GM19372 (cell line): ENCODE measurements at regions not wholly inside any gene's neighbourhood (a gene's known extent, or its start where the extent isn't known, plus 50 kb on each side); places are given as distances from the start of the nearest gene placed in this dataset.

Source experiments
- ATAC-seq: cut with Tn5 transposase; IDR thresholded peaks from one replicate; pipeline ENCODE4 v1.9.1; 2021; ENCODE audit warnings: mild to moderate bottlenecking, low read depth, moderate library complexity; ENCODE audit not compliant: unreplicated experiment

- ATAC-seq = no peak
Observed at GRCh38 chr3:13211605-13212210, 138.5 kb upstream of the IQSEC1 start.

DNA sequence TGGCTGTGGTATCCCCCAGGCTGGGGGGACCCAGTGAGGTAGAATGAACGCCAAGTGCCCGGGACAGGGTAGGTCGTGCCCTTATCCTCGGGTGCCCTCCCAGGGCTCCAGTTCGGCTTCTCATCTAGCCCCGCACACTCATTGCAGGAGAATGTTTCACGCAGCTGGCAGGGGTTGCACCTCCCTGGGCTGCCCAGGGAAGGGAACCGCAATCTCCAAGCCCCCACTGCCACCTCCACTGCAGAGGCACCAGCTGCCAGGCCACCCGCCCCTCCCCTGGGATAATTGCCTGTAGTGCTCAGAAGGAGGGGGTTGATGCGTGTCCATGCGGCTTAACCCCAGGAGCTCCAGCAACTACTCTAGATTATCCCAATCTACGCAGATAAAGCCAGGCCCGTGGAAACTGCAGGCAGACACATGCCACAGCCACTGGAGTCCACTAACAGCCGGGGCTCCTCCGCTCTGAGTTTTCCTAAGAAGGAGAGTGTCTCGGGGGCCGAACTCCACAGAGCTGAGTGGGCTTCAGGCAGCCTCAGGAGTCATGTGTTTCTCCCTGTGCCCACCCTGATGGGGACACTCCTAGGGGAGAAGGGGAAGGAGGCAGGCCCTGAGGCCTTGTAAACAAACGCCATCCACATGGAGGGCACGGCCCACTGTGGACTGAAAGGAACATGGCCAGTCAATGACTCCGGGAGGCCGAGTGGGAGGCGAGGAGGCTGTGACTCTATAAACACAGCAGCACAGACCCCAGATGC, 137.2 kb upstream of the IQSEC1 start:
- ATAC-seq = no peak

- ATAC-seq = no peak
Observed at GRCh38 chr3:13209634-13209997, 136.4 kb upstream of the IQSEC1 start.

GRCh38 chr3:13208706-13209633, 135.7 kb upstream of the IQSEC1 start:
- ATAC-seq = no peak

GRCh38 chr3:13207975-13208705, 134.9 kb upstream of the IQSEC1 start:
- no peak for ATAC-seq

DNA sequence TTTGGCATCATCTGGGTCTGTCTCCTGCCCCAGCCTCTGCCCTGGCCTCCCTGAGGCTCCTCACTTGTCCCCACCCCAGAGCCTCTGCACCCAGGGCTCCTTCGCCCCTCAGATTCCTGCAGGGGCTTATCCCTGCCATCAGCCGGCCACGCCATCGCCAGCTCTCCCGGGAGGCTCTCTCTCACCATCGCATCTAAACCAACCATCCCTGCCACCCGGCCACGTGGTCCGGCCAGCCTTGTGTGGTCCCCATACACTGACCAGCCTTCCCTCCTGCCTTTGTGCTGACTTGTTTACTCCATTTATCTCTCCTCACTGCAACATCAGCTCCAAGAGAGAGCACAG, 134.3 kb upstream of the IQSEC1 start:
- ATAC-seq = no peak

DNA sequence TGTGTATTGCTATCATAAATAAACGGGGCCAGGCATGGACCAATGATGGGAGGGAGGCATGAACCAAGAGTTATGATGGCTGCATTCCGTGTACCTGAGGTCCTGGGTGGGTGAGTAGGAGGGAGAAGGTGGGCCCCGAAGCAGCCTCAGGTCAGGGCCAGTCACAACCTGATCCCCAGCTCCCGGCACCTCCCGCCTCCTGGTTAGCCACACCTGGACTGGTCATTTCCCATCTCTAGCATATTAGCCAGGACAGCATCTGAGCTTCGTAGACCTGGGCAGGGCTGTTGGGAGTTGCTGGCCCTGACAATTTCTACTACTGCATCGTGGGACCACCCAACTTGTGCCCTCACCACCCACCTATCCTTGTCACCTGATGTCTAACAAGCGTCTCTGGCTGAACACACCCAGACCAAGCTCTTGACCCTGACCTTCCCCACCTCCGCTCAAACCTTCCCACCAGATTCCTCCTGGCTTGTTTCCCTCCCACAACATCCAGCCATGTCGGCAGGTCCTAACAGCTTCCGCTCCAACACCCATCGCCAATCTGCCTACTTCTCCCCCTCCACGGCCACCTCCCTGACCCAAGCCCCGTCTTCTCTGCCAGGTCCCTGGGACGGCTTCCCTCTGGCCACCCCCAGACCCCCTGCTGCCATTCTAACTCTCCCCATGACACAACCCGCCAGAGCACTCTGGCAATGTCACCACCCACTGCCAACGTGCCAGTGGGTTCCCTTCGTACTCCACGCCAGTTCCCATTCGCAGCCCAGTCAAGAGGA, 133.8 kb upstream of the IQSEC1 start:
- ATAC-seq = no peak

DNA sequence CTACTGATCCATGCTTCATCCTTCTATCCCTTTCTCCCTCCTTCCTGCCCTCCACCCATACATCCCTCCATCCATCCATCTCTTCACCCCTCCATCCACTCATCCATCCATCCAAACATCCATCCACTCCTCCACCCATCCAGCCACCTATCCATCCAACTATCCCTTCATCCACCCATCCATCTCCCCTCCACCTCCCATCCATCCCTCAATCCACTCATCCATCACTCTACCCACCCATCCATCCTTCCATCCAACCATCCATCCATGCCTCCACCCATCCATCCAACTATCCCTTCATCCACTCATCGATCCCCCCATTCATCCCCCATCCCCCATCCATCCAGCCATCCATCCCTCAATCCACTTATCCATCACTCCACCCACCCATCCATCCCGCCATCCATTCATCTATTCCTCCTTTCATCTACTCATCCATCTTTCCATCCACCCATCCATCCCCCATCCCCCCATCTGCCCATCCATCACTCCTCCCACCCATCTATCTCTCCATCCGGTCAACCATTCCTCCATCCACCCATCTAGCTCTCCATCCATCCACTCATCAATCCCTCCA, 132.4 kb upstream of the IQSEC1 start:
- ATAC-seq = no peak

- no peak for ATAC-seq
Observed at GRCh38 chr3:13204177-13204581, 130.9 kb upstream of the IQSEC1 start.

DNA sequence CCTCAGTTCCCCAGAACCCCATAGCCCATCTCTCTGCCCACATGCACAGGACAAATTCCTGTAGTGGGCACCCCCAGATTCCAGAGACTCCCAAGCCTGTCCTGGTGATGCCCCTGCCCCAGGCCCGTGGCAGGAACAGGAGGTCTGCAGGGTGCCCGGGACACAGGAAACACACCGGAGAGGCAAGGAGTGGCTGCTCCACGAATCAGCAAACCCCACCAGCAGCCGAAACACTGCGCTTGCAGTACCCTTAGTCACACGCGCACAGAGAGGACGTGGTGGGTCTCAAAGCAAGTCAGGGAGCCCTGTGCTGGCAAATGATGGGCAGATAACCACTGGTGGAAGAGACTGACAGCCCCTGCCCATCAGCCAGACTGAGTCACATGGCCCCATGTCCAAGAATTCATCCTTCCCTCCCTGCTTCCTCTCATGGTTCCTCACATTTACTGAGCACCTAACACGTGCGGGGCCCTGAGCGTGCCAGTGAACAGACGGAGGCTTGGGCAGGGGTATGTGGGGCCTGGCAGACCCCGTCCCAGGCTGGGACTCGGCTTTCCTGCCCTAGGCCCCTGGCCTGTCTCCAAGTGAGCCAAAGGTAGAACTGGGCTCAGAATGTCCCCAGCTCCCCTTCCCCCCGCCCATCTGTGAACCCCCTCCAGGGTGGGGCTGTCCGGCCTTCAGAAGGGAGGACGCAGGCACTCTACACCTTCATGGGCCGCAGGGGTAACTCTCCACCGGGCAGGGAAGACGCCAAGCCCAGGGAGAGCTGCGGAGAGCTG, 130.4 kb upstream of the IQSEC1 start:
- no peak for ATAC-seq

- no peak for ATAC-seq
Observed at GRCh38 chr3:13202744-13203397, 129.6 kb upstream of the IQSEC1 start.

DNA sequence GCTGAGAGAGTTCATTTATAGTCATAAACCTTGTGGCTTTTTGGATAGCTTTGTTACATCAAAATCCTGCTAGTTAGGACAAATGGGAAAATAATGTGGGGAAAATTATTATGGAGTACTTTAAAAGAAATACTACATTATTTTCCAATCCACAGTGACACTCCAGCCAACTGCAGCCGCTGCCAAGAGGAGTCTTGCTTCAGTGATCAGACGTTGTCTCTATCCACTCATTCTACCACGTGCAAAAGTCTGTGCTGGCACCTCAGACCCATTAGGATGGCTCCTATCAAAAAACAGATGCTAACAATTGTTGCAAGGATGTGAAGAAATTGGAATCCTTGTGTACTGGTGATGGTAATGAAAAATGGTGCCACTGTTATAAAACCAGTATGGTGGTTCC, 128.6 kb upstream of the IQSEC1 start:
- ATAC-seq = no peak

DNA sequence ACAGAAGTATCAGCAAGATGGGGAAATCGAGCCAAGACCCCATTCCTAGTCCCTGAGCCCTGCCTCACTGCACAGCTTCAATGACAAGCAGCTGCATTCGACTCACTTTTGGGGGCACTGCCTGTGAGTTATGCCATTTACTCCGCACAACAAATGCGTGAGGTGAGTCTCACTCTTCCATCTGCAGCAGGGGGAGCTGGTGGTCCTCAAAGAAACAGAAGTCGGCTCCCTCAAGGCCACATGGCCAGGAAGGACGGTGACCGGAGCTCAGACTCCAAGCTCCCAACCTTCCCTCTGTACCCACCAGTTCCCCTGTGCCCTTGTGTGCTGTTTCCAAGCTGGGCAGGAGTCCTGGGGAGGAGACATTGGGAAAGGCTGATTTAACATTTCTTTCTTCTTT, 127.7 kb upstream of the IQSEC1 start:
- no peak for ATAC-seq

GRCh38 chr3:13200465-13200864, 127.2 kb upstream of the IQSEC1 start:
- ATAC-seq = no peak

DNA sequence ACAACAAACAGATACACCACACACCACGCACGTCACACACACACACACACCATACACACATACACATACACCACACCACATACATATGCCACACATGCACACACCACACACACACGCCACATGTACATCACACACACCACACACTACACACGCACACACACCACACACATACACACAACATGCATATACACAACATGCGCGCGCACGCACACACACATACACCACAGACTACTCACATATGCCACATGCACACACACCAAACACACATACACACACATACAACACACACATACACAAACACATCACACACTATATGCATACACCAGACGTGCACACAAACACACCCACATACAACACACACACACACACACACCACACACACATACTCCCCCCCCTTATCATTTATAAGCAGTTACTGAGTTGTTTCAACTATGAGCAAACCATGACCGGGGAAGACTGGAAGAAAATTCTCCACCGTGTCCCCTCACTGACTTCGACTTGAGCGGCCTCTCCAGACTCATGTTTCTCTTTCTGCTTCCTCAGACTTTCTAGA, 126.7 kb upstream of the IQSEC1 start:
- ATAC-seq = no peak

GRCh38 chr3:13199006-13199776, 126.0 kb upstream of the IQSEC1 start:
- no peak for ATAC-seq

- no peak for ATAC-seq
Observed at GRCh38 chr3:13198264-13198879, 125.1 kb upstream of the IQSEC1 start.
